GM18873 (cell line): ENCODE measurements at regions not wholly inside any gene's neighbourhood (a gene's known extent, or its start where the extent isn't known, plus 50 kb on each side); places are given as distances from the start of the nearest gene placed in this dataset.
"Not testable (repeated sequence)": the region's sequence is repeated elsewhere in the genome, so short reads cannot be mapped to it uniquely, and the experiment has no call there.

ENCODE experiments used
- ATAC-seq: cut with Tn5 transposase; IDR thresholded peaks from one replicate; pipeline ENCODE4 v1.9.1; 2021; ENCODE audit warnings: mild to moderate bottlenecking, moderate library complexity, moderate number of reproducible peaks; ENCODE audit not compliant: unreplicated experiment, low FRiP score

DNA sequence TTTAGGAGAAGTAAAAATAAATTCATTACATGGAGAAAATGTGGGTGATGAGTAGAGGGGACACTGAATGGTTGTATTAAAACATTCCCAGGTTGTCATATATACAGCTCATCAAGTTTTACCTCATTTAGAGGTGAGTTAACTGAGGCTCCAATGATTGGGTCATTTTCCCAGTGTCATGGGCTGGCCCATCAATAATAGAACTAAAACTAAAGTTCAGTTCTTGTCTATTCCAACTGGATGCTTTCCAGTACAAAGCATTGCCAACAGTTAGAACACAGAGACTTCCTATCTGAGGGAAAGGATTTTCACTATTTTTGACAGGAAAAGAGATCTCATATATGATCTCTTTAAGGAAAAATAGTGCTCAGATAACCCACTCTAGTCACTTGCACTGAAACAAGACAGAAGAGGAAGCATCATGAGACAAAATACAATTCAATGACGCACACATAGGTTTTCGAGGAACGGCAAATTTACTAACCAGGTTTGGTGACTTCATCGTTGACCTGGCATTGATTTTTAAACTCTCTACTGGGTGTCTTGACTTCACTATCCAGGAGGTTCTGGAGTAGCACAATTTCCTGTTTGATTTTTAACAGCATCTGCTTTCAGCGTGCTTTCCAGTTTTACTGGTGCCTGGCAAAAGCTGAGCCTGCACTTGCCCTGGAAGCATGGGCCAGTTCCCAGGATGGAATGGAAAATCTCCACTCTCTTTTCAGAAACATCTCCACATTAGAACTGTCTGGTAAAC, 195.5 kb upstream of the FBXL4 start:
- ATAC-seq: no peak

GRCh38 chr6:99141906-99142305, 194.2 kb upstream of the FBXL4 start:
- ATAC-seq: not testable (repeated sequence)

GRCh38 chr6:99138445-99138844, 190.7 kb upstream of the FBXL4 start:
- no peak for ATAC-seq

- no peak for ATAC-seq
Observed at GRCh38 chr6:99137314-99137713, 189.6 kb upstream of the FBXL4 start.

GRCh38 chr6:99136488-99136887, 188.7 kb upstream of the FBXL4 start:
- no peak for ATAC-seq

DNA sequence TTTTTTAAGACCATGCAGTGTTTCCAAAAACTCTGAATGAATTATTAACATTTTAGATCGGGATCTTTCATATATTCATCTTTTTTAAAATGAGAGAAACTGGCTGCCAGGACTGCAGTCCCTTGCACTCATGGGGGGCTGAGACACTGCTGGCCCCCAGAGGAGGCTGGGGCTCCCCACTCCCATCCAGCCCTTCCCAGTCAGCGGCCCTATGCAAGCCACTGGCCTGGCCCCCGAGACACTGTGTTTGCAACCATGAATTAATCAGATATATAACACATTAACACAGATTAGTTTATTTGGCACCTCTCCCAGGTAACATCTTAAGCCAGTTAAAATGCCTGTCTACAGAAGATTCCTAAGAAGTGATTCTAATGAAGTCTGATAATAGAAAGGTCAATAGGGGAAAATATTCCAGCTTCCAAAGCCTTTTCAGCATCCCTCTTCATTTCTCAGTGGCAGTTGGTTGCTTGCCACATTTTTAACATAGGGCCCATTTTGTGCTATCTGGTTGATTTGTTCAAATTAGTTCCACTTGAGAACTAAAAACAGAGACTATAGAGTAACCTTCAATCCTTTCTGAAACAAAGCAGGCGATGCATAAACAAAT, 184.4 kb upstream of the FBXL4 start:
- ATAC-seq: no peak

DNA sequence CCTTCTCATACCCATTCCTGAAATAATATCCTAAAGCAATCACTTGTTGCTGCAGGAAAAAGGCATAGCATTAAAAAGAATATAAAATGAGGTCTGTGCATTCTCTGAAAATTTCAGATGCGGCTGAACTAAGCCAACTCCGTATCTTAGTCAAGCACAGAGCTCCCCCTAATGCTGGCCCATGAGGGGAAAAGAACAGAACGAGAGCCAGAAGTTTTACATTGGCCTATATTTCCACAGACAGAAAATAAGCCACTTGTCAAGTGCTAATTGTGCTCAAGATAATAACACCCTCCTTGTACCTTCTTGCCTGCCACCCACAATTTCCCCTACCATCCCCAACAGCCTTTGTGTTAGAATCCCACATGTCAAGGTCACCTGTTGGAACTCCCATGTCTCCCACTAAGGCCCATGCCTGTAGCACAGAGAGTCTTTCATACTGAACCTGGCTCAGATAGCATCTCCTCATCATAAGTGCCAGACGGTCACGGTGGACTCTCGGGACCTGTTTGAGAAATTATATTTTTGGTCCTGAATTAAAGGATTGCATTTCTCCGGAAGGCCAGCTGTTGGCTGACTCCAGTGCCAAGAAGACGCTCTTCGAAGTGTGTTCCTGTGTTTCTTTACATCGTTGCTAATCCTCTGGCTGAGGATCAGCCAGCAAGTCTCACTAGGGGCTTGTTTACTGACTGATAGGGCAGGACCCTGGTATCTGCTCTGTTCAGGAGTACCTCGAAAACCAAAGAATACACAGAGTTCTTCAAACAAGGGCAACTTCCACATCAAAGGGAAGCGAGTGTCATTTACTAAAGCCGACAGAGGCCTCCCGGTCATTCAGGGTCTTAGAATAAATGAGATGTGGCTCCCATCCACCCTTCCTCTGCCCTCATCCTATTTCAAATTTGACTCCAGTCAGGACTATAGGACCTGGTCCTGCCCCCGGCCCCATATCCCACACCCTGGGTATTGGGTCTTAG, 183.4 kb upstream of the FBXL4 start:
- no peak for ATAC-seq

- no peak for ATAC-seq
Observed at GRCh38 chr6:99129835-99130234, 182.1 kb upstream of the FBXL4 start.

GRCh38 chr6:99121748-99122147, 174.0 kb upstream of the FBXL4 start:
- ATAC-seq: no peak

DNA sequence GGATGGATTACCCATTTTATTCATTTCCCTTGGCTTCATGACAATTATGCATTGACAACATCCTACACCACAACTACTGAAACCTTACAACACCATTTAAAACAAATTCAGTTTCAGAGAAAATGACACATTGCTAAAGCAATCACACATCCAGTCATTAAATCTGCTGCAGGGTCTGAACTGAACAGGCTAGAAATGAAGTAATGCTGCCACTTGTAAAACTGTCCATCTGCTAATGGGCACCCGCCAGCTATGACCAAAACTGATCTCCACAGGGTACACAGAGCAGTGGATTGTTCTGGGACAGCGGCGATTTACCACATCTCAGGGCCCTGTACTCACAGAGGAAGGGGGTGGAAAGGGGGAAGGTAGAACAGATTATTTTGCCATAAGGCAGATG, 172.9 kb upstream of the FBXL4 start:
- ATAC-seq: no peak

DNA sequence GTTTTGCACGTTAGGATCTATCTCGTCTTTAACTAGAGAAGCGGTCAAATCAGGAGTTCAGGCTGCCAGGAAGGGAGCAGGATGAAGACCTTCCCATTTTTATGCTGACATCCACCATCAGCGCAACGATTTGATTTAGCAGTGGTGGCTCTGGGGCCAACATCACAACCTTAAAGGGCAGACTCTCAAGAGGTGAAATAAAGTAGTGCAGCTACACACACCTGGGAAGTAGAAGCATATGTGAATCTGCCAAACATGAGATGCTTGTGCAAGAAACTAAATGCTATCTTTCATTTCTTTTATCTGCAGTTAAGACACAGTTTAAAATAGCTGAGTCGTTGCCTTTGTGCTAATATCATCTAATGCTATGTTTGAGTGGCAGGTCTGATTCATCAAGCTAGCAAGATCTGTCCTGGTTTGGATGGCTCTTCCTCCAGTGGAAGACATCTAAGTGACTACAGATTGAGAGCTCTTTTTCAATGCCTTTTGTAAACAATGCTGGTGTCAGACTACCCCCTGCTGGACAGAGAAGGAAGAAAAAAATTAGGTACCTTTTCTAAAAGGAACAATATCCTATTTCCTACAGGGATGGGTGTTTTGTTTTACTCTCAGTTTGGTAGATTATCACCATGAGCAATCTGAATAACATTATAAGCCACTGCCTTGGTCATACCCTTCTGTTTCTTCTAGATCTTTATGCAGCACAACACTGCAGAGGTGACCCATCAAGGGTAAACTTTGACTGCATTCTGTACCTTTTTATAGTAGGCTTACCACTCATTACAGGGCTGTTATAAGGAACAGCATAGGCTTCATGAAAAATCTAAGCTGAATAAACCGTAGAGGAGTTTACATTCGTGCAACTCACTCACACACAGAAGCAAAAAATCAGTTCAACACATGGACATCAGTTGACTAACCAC, 171.6 kb upstream of the FBXL4 start:
- peak; percentile 66 for ATAC-seq

- ATAC-seq: no peak
Observed at GRCh38 chr6:99114769-99115406, 167.1 kb upstream of the FBXL4 start.

GRCh38 chr6:99111590-99111989, 163.8 kb upstream of the FBXL4 start:
- no peak for ATAC-seq

DNA sequence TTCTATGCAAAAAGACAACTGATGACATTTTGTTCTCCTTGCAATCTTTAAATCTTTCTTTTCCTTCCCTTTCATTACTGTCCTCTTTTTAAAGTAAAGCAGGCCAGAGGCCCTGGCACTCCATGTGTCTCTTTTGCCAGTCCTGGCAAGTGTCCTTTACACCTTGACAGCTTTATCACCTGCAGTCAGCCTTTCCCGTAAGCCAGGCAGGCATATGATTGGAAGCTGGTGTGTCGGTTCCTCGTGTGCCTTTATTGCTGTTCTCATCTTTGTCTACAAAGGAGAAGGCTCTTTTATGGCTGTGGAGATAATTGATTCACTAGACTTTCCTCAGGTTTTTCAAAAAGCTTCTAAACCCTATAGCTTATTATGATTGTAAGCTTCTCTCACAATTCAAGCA, 162.3 kb upstream of the FBXL4 start:
- ATAC-seq: no peak

- no peak for ATAC-seq
Observed at GRCh38 chr6:99104218-99104617, 156.5 kb upstream of the FBXL4 start.

- no peak for ATAC-seq
Observed at GRCh38 chr6:99099243-99099642, 151.5 kb upstream of the FBXL4 start.

DNA sequence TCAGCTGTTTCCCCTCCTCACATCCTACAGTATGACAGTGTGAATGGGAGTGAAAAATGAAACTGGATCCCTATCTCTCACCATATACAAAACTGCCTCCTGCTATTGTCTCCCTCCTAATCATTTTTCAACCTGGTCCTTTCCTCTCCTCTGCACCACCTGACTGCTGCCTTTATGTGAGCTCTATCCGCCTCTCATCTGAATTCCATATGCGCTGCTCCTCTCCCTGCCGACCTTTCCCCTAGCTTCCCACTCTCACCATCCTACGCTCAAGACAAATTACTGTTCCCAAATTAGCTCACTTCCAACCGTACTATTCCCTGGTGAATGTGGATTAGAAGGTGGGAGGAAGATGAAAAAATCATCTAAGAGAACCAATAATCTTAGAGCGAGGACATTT, 148.4 kb upstream of the FBXL4 start:
- ATAC-seq: no peak

- ATAC-seq: no peak
Observed at GRCh38 chr6:99093456-99094190, 145.9 kb upstream of the FBXL4 start.

GRCh38 chr6:99092461-99092860, 144.7 kb upstream of the FBXL4 start:
- ATAC-seq: no peak
